ENCODE measurements at regions not wholly inside any gene's neighbourhood (a gene's known extent, or its start where the extent isn't known, plus 50 kb on each side); places are given as distances from the start of the nearest gene placed in this dataset.

- DNase-seq (ENCODE audit: low read depth), result no peak
Observed at GRCh38 chr18:51582551-51582950, 385.1 kb upstream of the MEX3C start.

- DNase-seq (ENCODE audit: low read depth), result no peak
Observed at GRCh38 chr18:51588616-51589015, 391.1 kb upstream of the MEX3C start.

- no peak for DNase-seq (ENCODE audit: low read depth)
Observed at GRCh38 chr18:51593931-51594330, 396.4 kb upstream of the MEX3C start.

GRCh38 chr18:51603111-51603510, 405.6 kb upstream of the MEX3C start:
- no peak for DNase-seq (ENCODE audit: low read depth)

- no peak for DNase-seq (ENCODE audit: low read depth)
Observed at GRCh38 chr18:51603551-51603950, 406.1 kb upstream of the MEX3C start.

- DNase-seq (ENCODE audit: low read depth), result no peak
Observed at GRCh38 chr18:51610481-51610880, 413.0 kb upstream of the MEX3C start.

- DNase-seq (ENCODE audit: low read depth), result no peak
Observed at GRCh38 chr18:51611326-51611725, 413.8 kb upstream of the MEX3C start.

- DNase-seq (ENCODE audit: low read depth), result no peak
Observed at GRCh38 chr18:51614033-51614432, 416.6 kb upstream of the MEX3C start.

- DNase-seq (ENCODE audit: low read depth), result no peak
Observed at GRCh38 chr18:51614967-51615571, 417.6 kb upstream of the MEX3C start.

GRCh38 chr18:51617167-51617566, 419.7 kb upstream of the MEX3C start:
- DNase-seq (ENCODE audit: low read depth), result no peak

GRCh38 chr18:51617572-51618260, 420.2 kb upstream of the MEX3C start:
- DNase-seq (ENCODE audit: low read depth), result no peak

- DNase-seq (ENCODE audit: low read depth), result no peak
Observed at GRCh38 chr18:51619283-51619682, 421.8 kb upstream of the MEX3C start.

- peak; percentile 12 for DNase-seq (ENCODE audit: low read depth)
Observed at GRCh38 chr18:51621113-51621863, 423.8 kb upstream of the MEX3C start.

- no peak for DNase-seq (ENCODE audit: low read depth)
Observed at GRCh38 chr18:51621864-51622160, 424.3 kb upstream of the MEX3C start.

- DNase-seq (ENCODE audit: low read depth), result no peak
Observed at GRCh38 chr18:51622702-51623101, 425.2 kb upstream of the MEX3C start.

GRCh38 chr18:51623653-51624052, 426.2 kb upstream of the MEX3C start:
- DNase-seq (ENCODE audit: low read depth), result no peak

- no peak for DNase-seq (ENCODE audit: low read depth)
Observed at GRCh38 chr18:51630706-51631105, 433.2 kb upstream of the MEX3C start.

- DNase-seq (ENCODE audit: low read depth), result no peak
Observed at GRCh38 chr18:51637881-51638280, 440.4 kb upstream of the MEX3C start.

- DNase-seq (ENCODE audit: low read depth), result no peak
Observed at GRCh38 chr18:51639541-51639940, 442.1 kb upstream of the MEX3C start.

GRCh38 chr18:51643483-51643882, 446.0 kb upstream of the MEX3C start:
- DNase-seq (ENCODE audit: low read depth), result no peak

GRCh38 chr18:51645607-51646006, 448.1 kb upstream of the MEX3C start:
- no peak for DNase-seq (ENCODE audit: low read depth)

GRCh38 chr18:51647346-51647745, 449.9 kb upstream of the MEX3C start:
- no peak for DNase-seq (ENCODE audit: low read depth)

- no peak for DNase-seq (ENCODE audit: low read depth)
Observed at GRCh38 chr18:51647942-51648341, 450.5 kb upstream of the MEX3C start.

- no peak for DNase-seq (ENCODE audit: low read depth)
Observed at GRCh38 chr18:51649796-51650195, 452.3 kb upstream of the MEX3C start.
